OCI-LY7 (cell line): ENCODE measurements at regions not wholly inside any gene's neighbourhood (a gene's known extent, or its start where the extent isn't known, plus 50 kb on each side); places are given as distances from the start of the nearest gene placed in this dataset.

Experiments used
- BruUV-seq: library from RNA; stranded (reverse); fragments of 400-500 nt; replicated peaks from 2 replicates; lab custom pipeline; 2021; lab: Mats Ljungman, UMichigan
- CTCF ChIA-PET: fragments of 300-600 bp; sonication (Branson Sonifier 250); formaldehyde crosslinking; loops from one replicate; lab custom pipeline; 2022; ENCODE audit warnings: antibody characterized with exemption; ENCODE audit not compliant: unreplicated experiment; lab: Charles Lee
- POLR2A ChIA-PET: fragments of 300-600 bp; sonication (Branson Sonifier 250); formaldehyde crosslinking; loops from one replicate; lab custom pipeline; 2022; ENCODE audit warnings: antibody characterized with exemption; lab: Charles Lee
- DNase-seq: peaks from one replicate; pipeline ENCODE4 v3.0.0-alpha.2; 2015; ENCODE audit warnings: low spot score
- H2AFZ ChIP-seq: fragments of 200-600 bp; sonication (generic), shearing (Covaris generic); 2 replicates; pipeline ENCODE4 v1.6.1; 2014; ENCODE audit warnings: mild to moderate bottlenecking, antibody characterized with exemption, low read length, moderate library complexity
- H3K27ac ChIP-seq: fragments of 200-600 bp; sonication (generic); 2 replicates; pipeline ENCODE4 v1.5.1; 2014; ENCODE audit warnings: mixed run types, low read depth, mild to moderate bottlenecking, moderate library complexity, low read length, inconsistent platforms; ENCODE audit not compliant: poor library complexity, severe bottlenecking
- H3K36me3 ChIP-seq: fragments of 200-600 bp; sonication (generic); 2 replicates; pipeline ENCODE4 v1.6.1; 2014; ENCODE audit warnings: mild to moderate bottlenecking, antibody characterized with exemption, low read length, moderate library complexity, mixed read lengths; ENCODE audit not compliant: insufficient read depth
- H3K4me1 ChIP-seq: fragments of 200-600 bp; sonication (generic); 2 replicates; pipeline ENCODE4 v1.5.1; 2014; ENCODE audit warnings: mild to moderate bottlenecking, low read length; ENCODE audit not compliant: insufficient read depth, poor library complexity, severe bottlenecking
- H3K4me2 ChIP-seq: fragments of 200-600 bp; sonication (generic); 2 replicates; pipeline ENCODE4 v1.6.1; 2014; ENCODE audit warnings: mild to moderate bottlenecking, low read length
- H3K4me3 ChIP-seq: fragments of 200-600 bp; sonication (generic); 2 replicates; pipeline ENCODE4 v1.5.1; 2014; ENCODE audit warnings: mild to moderate bottlenecking, low read depth, low read length; ENCODE audit not compliant: poor library complexity, severe bottlenecking
- H3K79me2 ChIP-seq: fragments of 200-600 bp; sonication (generic); 2 replicates; pipeline ENCODE4 v1.6.1; 2016; ENCODE audit warnings: low read depth, mild to moderate bottlenecking, low read length, moderate library complexity, mixed read lengths; ENCODE audit not compliant: insufficient read depth
- H3K9me2 ChIP-seq: fragments of 200-600 bp; sonication (generic); 2 replicates; pipeline ENCODE4 v1.6.1; 2016; ENCODE audit warnings: mild to moderate bottlenecking, low read length, mixed read lengths; ENCODE audit not compliant: insufficient read depth
- H3K9me3 ChIP-seq: fragments of 200-600 bp; sonication (generic); 2 replicates; pipeline ENCODE4 v1.6.1; 2014; ENCODE audit warnings: mild to moderate bottlenecking, mixed run types, low read length, mixed read lengths
- H4K20me1 ChIP-seq: fragments of 200-600 bp; sonication (generic); 2 replicates; pipeline ENCODE4 v1.6.1; 2014; ENCODE audit warnings: mild to moderate bottlenecking, antibody characterized with exemption, low read length, moderate library complexity, mixed read lengths; ENCODE audit not compliant: insufficient read depth
- CTCF ChIP-seq: fragments of 200-600 bp; sonication (generic); conservative IDR thresholded peaks from 2 replicates; pipeline ENCODE4 v1.5.1; 2014; ENCODE audit warnings: mild to moderate bottlenecking, antibody characterized with exemption, low read length, moderate library complexity, mixed read lengths
- EZH2phosphoT487 ChIP-seq: fragments of 200-600 bp; sonication (generic); IDR thresholded peaks from 2 replicates; pipeline ENCODE4 v1.6.1; 2018; ENCODE audit warnings: low read depth, borderline replicate concordance, mild to moderate bottlenecking, mixed run types, antibody characterized with exemption, low read length, moderate library complexity, mixed read lengths
- intact Hi-C: fragments of 100-400 bp; cut with micrococcal nuclease; formaldehyde crosslinking; loops from one replicate; pipeline ENCODE4 v1.10.0; 2022; ENCODE audit not compliant: unreplicated experiment

- no peak overlapping the region for H3K4me2 ChIP-seq
- no peaks in the 10 kb centered on the region for H3K36me3 ChIP-seq
- intact Hi-C loops: no loop called here
- no peaks in the 10 kb centered on the region for H4K20me1 ChIP-seq
- H3K4me3 ChIP-seq: no peak overlapping the region
- no peaks in the 10 kb centered on the region for H3K9me2 ChIP-seq
- H2AFZ ChIP-seq: no peak overlapping the region
- POLR2A ChIA-PET: interaction anchor here (0.6 kb wide), 1 partner anchor 133 kb away, joined by 3 read pairs; no protein-coding TSS in a partner anchor
- no peaks in the 10 kb centered on the region for H3K4me1 ChIP-seq
- no peak overlapping the region for H3K27ac ChIP-seq
- no peaks in the 10 kb centered on the region for H3K9me3 ChIP-seq
- TF ChIP-seq EZH2phosphoT487 (no peak), CTCF (no peak)
- CTCF ChIA-PET: no interaction called here
- no peaks in the 10 kb centered on the region for H3K79me2 ChIP-seq
- no peak for DNase-seq
- no TSS peak for BruUV-seq
These were observed 72.6 kb upstream of the ARGLU1 start for GRCh38 chr13:106640515-106640914.

- POLR2A ChIA-PET: no interaction called here
- no TSS peak for BruUV-seq
- no peaks in the 10 kb centered on the region for H3K36me3 ChIP-seq
- H3K4me1 ChIP-seq: no peaks in the 10 kb centered on the region
- intact Hi-C loops: no loop called here
- no peak overlapping the region for H3K4me2 ChIP-seq
- H2AFZ ChIP-seq: no peak overlapping the region
- no peak for DNase-seq
- H3K79me2 ChIP-seq: no peaks in the 10 kb centered on the region
- CTCF ChIA-PET: no interaction called here
- H3K9me2 ChIP-seq: no peaks in the 10 kb centered on the region
- H3K27ac ChIP-seq: no peak overlapping the region
- no peaks in the 10 kb centered on the region for H4K20me1 ChIP-seq
- H3K9me3 ChIP-seq: no peaks in the 10 kb centered on the region
- no peak overlapping the region for H3K4me3 ChIP-seq
- TF ChIP-seq EZH2phosphoT487: no peak
- no peak for TF ChIP-seq CTCF
These were observed 69.6 kb upstream of the ARGLU1 start for GRCh38 chr13:106637519-106637918.

GRCh38 chr13:106636492-106636891 is 68.6 kb upstream of the ARGLU1 start:
- ChIA-PET POLR2A (no interaction called here), CTCF (no interaction called here)
- Histone ChIP-seq H3K4me2 (no peak overlapping the region), H3K79me2 (no peaks in the 10 kb centered on the region), H3K9me2 (no peaks in the 10 kb centered on the region), H3K9me3 (no peaks in the 10 kb centered on the region), H3K4me3 (no peak overlapping the region), H3K36me3 (no peaks in the 10 kb centered on the region), H3K27ac (no peak overlapping the region), H2AFZ (no peak overlapping the region), H3K4me1 (no peaks in the 10 kb centered on the region), H4K20me1 (no peaks in the 10 kb centered on the region)
- intact Hi-C loops: no loop called here
- BruUV-seq: no TSS peak
- no peak for TF ChIP-seq EZH2phosphoT487
- no peak for TF ChIP-seq CTCF
- DNase-seq: no peak
